ENCODE measurements at regions not wholly inside any gene's neighbourhood (a gene's known extent, or its start where the extent isn't known, plus 50 kb on each side); places are given as distances from the start of the nearest gene placed in this dataset.

GRCh38 chr5:112637343-112637742 is 100.3 kb upstream of the APC start:
- DNase-seq = no peak
- TF ChIP-seq GATA1 (IDR thresholded peaks at IDR 0.05; ENCODE audit: low read depth, low read length) (no peak), POLR2A (IDR thresholded peaks at IDR 0.05; ENCODE audit: low read length) (no peak)

- DNase-seq = no peak
- TF ChIP-seq POLR2A (IDR thresholded peaks at IDR 0.05; ENCODE audit: low read length) (no peak), GATA1 (IDR thresholded peaks at IDR 0.05; ENCODE audit: low read depth, low read length) (no peak)
Observed at GRCh38 chr5:112640546-112640945, 97.1 kb upstream of the APC start.

DNA sequence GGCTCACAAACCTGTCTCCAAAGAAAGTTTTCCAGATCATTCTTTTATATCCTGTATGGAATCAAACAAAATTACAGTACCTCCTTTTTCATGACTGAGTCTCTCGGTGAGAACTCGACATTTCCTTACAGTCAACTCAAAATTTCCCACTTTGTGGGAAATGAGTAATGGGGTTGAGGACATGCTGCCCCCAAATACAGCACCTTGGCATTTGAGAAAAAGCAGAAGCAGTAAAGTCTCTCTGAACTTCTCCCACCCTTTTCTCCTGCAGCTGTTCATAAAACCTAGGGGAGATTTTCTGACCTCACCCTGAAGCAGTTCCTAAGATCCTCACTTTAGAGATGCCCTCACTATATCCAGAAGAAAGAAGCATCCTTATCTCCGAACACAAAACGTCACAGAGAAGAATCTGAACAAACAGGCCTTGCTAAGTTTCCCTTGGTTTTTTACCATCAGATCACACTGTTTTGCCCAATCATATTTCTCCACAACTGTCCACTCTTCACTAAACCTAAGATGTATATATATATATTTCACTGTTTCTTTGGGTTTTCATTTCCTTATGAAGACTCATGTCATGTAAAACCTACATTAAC is 96.1 kb upstream of the APC start:
- DNase-seq = no peak
- TF ChIP-seq GATA1 (IDR thresholded peaks at IDR 0.05; ENCODE audit: low read depth, low read length) (no peak), POLR2A (IDR thresholded peaks at IDR 0.05; ENCODE audit: low read length) (no peak)

DNA sequence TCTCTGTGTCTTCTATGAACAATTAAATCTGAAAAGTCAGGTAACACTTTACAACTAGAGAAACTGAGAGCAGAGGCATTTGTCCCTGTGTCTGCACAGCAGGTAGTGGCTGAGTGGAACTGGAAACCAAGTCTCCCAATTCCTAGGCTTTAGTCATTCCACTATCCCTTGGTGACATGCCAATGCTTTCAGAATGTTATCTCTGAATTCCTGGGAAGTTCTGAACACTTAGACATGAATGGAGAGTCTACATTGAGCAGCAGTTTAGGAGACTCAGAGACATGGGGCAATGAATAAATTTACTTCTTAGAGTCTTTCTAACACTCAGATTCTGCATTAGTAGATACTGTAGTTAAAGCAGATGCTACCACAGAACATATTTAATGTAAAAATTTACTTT is 94.8 kb upstream of the APC start:
- no peak for DNase-seq
- TF ChIP-seq POLR2A (IDR thresholded peaks at IDR 0.05; ENCODE audit: low read length) (no peak), GATA1 (IDR thresholded peaks at IDR 0.05; ENCODE audit: low read depth, low read length) (no peak)

- no peak for TF ChIP-seq GATA1 (IDR thresholded peaks at IDR 0.05; ENCODE audit: low read depth, low read length)
- no peak for TF ChIP-seq POLR2A (IDR thresholded peaks at IDR 0.05; ENCODE audit: low read length)
Observed at GRCh38 chr5:112643339-112643971, 94.2 kb upstream of the APC start.

GRCh38 chr5:112646139-112646936 is 91.3 kb upstream of the APC start:
- peak; percentile 10 to 38 for DNase-seq

More at GRCh38 chr5:112643339-112643971, 94.2 kb upstream of the APC start:
- peak; percentile 5 to 43 for DNase-seq

DNA sequence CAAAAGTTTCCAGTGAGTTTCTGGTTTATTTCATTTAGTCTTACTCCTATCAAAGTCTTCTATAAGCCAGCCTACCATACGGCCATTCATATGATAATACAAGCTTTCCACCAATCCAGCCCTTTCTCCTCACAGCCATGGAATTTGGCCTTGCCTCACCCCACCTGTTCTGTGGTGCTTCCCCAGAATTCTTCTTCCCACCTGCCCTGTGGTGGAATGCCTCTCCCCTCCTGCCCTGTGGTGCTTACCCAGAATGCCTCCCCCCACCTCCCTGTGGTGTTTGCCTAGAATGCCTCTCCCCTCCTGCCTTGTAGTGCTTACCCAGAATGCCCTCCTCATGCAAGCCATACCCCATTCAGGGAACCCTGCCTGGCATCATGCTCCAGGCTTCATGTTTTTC is 90.3 kb upstream of the APC start:
- no peak for TF ChIP-seq POLR2A (IDR thresholded peaks at IDR 0.05; ENCODE audit: low read length)
- TF ChIP-seq GATA1 (IDR thresholded peaks at IDR 0.05; ENCODE audit: low read depth, low read length) = no peak

More at GRCh38 chr5:112646139-112646936, 91.3 kb upstream of the APC start:
- TF ChIP-seq POLR2A (IDR thresholded peaks at IDR 0.05; ENCODE audit: low read length) = no peak
- no peak for TF ChIP-seq GATA1 (IDR thresholded peaks at IDR 0.05; ENCODE audit: low read depth, low read length)

DNA sequence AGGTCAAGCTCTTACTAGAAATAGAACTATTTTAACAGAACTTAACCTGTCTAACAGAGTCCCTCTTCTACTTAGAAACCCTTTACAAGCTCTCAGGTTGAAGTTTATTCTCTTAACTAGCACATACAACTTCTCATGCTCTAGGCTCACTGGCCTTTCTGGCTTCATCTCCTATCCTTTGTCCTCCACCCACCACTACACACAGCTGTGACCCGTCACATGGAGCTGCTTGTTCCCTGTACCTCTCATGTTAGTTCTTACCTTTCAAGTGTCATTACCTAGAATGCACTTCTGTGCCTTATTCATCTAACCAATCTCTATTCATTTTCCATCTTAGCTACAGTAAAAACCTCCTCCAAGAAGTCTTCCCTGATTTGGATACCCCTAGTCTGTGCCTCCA is 89.4 kb upstream of the APC start:
- no peak for DNase-seq
- TF ChIP-seq GATA1 (IDR thresholded peaks at IDR 0.05; ENCODE audit: low read depth, low read length) = no peak
- TF ChIP-seq POLR2A (IDR thresholded peaks at IDR 0.05; ENCODE audit: low read length) = no peak

More for the DNA sequence above, 90.3 kb upstream of the APC start:
- DNase-seq = no peak

- TF ChIP-seq POLR2A (IDR thresholded peaks at IDR 0.05; ENCODE audit: low read length) (no peak), GATA1 (IDR thresholded peaks at IDR 0.05; ENCODE audit: low read depth, low read length) (no peak)
- DNase-seq = no peak
Observed at GRCh38 chr5:112649882-112650281, 87.8 kb upstream of the APC start.

- TF ChIP-seq POLR2A (IDR thresholded peaks at IDR 0.05; ENCODE audit: low read length) = no peak
- TF ChIP-seq GATA1 (IDR thresholded peaks at IDR 0.05; ENCODE audit: low read depth, low read length) = no peak
- DNase-seq = no peak
Observed at GRCh38 chr5:112653638-112654205, 84.0 kb upstream of the APC start.

- TF ChIP-seq GATA1 (IDR thresholded peaks at IDR 0.05; ENCODE audit: low read depth, low read length) (no peak), POLR2A (IDR thresholded peaks at IDR 0.05; ENCODE audit: low read length) (no peak)
- no peak for DNase-seq
Observed at GRCh38 chr5:112655513-112655912, 82.2 kb upstream of the APC start.

DNA sequence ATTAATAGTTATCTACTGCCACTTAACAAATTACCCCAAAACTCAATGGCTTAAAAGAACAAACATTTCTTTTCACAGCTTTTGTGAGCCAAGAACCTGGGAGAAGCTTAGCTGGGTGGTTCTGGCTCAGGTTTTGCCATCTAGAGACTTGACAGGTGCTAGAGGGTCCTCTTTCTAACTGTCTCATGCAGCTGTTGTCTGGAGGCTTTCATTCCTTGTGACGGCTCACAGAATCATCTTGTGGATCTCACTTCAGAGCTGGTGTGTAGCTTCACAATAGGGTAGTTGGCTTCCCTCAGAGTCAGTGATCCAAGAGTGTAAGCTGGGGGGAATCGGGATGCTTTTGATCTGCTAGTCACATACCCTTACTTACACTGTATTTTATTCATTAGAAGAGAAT is 81.2 kb upstream of the APC start:
- DNase-seq = no peak
- TF ChIP-seq GATA1 (IDR thresholded peaks at IDR 0.05; ENCODE audit: low read depth, low read length) (no peak), POLR2A (IDR thresholded peaks at IDR 0.05; ENCODE audit: low read length) (no peak)

- no peak for TF ChIP-seq GATA1 (IDR thresholded peaks at IDR 0.05; ENCODE audit: low read depth, low read length)
- no peak for TF ChIP-seq POLR2A (IDR thresholded peaks at IDR 0.05; ENCODE audit: low read length)
- no peak for DNase-seq
Observed at GRCh38 chr5:112657804-112658203, 79.9 kb upstream of the APC start.

DNA sequence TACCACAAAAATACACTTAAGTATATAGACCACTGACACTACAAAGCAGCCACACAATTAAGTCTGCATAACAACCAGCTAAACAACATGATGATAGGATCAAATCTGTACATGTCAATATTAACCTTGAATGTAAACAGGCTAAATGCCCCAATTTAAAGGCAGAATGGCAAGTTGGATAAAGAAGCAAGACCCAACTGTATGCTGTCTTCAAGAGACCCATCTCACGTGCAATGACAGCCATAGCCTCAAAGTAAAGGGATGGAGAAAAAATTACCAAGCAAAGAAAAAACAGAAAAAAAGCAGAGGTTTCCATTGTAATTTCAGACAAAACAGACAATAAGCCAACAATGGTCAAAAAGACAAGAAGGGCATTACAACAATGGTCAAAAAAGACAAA is 77.3 kb upstream of the APC start:
- DNase-seq = no peak
- TF ChIP-seq GATA1 (IDR thresholded peaks at IDR 0.05; ENCODE audit: low read depth, low read length) (no peak), POLR2A (IDR thresholded peaks at IDR 0.05; ENCODE audit: low read length) (no peak)

All from erythroblast (primary cell).